ENCODE measurements at regions not wholly inside any gene's neighbourhood (a gene's known extent, or its start where the extent isn't known, plus 50 kb on each side); places are given as distances from the start of the nearest gene placed in this dataset.
"Not testable (repeated sequence)": the region's sequence is repeated elsewhere in the genome, so short reads cannot be mapped to it uniquely, and the experiment has no call there.

- intact Hi-C loops (cut with DNase I); H3K36me3 ChIP-seq; H3K27ac ChIP-seq; H3K4me1 ChIP-seq; H3K4me3 ChIP-seq; H3K9me3 ChIP-seq; H3K27me3 ChIP-seq; DNase-seq: not testable (repeated sequence)
- peak; percentile 5 for ATAC-seq
Measured at GRCh38 chr22:10775601-10776357, 4752.2 kb upstream of the OR11H1 start.

DNA sequence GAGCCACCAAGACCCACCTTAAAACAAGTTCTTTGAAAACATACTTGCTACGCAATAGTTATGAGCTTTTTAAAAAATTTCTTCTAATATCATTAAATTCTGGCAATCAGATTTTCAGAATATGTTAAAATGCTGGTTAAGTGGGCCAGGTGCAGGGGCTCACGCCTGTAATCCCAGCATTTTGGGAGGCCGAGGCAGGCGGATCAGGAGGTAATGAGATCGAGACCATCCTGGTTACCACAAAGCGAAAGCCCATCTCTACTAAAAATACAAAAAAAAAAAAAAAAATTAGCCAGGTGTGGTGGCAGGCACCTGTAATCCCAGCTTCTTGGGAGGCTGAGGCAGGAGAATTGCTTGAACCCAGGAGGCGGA lies 4751.6 kb upstream of the OR11H1 start:
- H3K4me3 ChIP-seq; H3K4me1 ChIP-seq; intact Hi-C loops (cut with DNase I); H3K9me3 ChIP-seq; H3K27me3 ChIP-seq; ATAC-seq; H3K27ac ChIP-seq; H3K36me3 ChIP-seq; DNase-seq: not testable (repeated sequence)

DNA sequence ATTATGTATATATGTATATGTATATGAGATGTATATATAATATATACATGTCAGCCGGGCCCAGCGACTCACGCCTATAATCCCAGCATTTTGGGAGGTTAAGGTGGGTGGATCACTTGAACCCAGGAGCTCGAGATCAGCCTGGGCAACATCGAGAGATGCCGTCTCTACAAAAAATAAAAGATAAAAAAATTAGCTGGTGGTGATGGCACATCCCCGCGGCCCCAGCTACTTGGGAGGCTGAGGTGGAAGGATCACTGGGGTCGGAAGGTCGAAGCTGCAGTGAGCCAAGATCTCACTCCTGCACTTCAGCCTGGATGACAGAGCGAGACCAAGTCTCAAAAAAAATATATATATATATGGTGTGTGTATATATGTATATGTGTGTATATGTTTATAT lies 4750.3 kb upstream of the OR11H1 start:
- DNase-seq; H3K27ac ChIP-seq; intact Hi-C loops (cut with DNase I); H3K9me3 ChIP-seq; H3K4me3 ChIP-seq; H3K36me3 ChIP-seq; H3K27me3 ChIP-seq; H3K4me1 ChIP-seq: not testable (repeated sequence)
- peak; percentile 8 for ATAC-seq

- Histone ChIP-seq H3K4me3 (no peak overlapping the region), H3K36me3 (no peaks in the 10 kb centered on the region), H3K9me3 (peaks cover 5% of the 10 kb centered on the region), H3K27ac (no peak overlapping the region), H3K4me1 (no peaks in the 10 kb centered on the region), H3K27me3 (no peaks in the 10 kb centered on the region)
- TF ChIP-seq, protein P1, sequence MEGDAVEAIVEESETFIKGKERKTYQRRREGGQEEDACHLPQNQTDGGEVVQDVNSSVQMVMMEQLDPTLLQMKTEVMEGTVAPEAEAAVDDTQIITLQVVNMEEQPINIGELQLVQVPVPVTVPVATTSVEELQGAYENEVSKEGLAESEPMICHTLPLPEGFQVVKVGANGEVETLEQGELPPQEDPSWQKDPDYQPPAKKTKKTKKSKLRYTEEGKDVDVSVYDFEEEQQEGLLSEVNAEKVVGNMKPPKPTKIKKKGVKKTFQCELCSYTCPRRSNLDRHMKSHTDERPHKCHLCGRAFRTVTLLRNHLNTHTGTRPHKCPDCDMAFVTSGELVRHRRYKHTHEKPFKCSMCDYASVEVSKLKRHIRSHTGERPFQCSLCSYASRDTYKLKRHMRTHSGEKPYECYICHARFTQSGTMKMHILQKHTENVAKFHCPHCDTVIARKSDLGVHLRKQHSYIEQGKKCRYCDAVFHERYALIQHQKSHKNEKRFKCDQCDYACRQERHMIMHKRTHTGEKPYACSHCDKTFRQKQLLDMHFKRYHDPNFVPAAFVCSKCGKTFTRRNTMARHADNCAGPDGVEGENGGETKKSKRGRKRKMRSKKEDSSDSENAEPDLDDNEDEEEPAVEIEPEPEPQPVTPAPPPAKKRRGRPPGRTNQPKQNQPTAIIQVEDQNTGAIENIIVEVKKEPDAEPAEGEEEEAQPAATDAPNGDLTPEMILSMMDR (IDR thresholded peaks at IDR 0.05) = no peak
- intact Hi-C loops (cut with DNase I) = no loop called here
- DNase-seq (no peak), ATAC-seq (no peak)
Measured at GRCh38 chr22:10778296-10778814, 4749.6 kb upstream of the OR11H1 start.

DNA sequence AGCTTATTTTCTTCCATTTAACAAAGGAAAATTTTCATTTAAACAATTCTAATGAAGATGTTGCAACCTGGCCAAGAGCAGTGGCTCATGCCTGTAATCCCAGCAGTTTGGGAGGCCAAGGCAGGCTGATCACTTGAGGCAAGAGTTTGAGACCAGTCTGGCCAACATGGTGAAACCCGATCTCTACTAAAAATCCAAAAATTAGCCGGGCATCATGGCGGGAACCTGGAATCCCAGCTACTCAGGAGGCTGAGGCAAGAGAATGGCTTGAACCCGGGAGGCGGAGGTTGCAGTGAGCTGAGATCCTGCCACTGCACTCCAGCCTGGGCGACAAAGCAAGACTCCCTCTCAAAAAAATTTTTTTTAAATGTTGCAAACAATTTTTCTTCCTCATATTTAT lies 4748.8 kb upstream of the OR11H1 start:
- H3K9me3 ChIP-seq; H3K36me3 ChIP-seq; H3K4me1 ChIP-seq; intact Hi-C loops (cut with DNase I); H3K4me3 ChIP-seq; H3K27ac ChIP-seq; ATAC-seq; DNase-seq; H3K27me3 ChIP-seq: not testable (repeated sequence)

GRCh38 chr22:10780281-10780680 lies 4747.7 kb upstream of the OR11H1 start:
- Histone ChIP-seq H3K27ac (no peak overlapping the region), H3K27me3 (no peaks in the 10 kb centered on the region), H3K4me3 (no peak overlapping the region), H3K36me3 (no peaks in the 10 kb centered on the region), H3K4me1 (no peaks in the 10 kb centered on the region), H3K9me3 (peaks cover 5% of the 10 kb centered on the region)
- ATAC-seq (peak; percentile 27), DNase-seq (no peak)
- TF ChIP-seq, protein P1 (IDR thresholded peaks at IDR 0.05) = no peak
- intact Hi-C loops (cut with DNase I) = no loop called here

DNA sequence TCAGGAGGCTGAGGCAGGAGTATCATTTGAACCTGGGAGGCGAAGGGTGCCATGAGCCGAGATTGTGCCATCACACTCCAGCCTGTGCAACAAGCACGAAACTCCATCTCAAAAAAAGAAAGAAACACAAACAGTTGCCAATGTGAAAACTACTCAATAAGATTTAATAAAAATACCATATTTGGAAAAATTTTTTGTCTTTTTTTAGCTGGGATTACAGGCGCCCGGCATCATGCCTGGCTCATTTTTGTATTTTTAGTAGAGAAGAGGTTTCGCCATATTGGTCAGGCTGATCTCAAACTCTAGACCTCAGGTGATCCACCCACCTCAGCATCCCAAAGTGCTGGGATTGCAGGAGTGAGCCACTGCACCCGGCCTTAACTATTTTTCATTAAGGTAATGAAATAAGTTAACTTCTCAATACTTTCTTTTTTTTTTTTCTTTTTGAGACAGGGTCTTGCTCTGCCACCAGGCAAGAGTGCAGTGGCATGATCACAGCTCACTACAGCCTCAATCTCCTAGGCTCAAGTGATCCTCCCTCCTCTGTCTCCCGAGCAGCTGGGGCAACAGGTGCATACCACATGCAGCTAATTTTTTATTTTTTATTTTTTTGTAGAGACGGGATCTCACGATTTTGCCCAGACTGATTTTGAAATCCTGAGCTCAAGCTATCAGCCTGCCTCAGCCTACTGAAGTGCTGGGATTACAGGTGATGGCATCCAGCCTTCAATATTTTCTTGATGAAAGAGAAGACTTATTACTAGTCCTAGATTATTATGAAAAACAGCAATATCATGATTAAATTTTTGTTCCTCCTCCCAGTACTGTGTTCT lies 4746.2 kb upstream of the OR11H1 start:
- no peaks in the 10 kb centered on the region for H3K4me1 ChIP-seq
- ATAC-seq (no peak), DNase-seq (no peak)
- intact Hi-C loops (cut with DNase I) = no loop called here
- no peaks in the 10 kb centered on the region for H3K36me3 ChIP-seq
- H3K4me3 ChIP-seq = no peak overlapping the region
- TF ChIP-seq, protein P1 (IDR thresholded peaks at IDR 0.05) = no peak
- no peak overlapping the region for H3K27ac ChIP-seq
- no peaks in the 10 kb centered on the region for H3K27me3 ChIP-seq
- H3K9me3 ChIP-seq = peaks cover 5% of the 10 kb centered on the region
